Suprapubic skin (tissue), 4 donors: ENCODE measurements at regions not wholly inside any gene's neighbourhood (a gene's known extent, or its start where the extent isn't known, plus 50 kb on each side); places are given as distances from the start of the nearest gene placed in this dataset.

ENCODE experiments used
- DNase-seq, 2 donors: peaks; one replicate each; pipeline ENCODE4 v3.0.0-alpha.2; 2019; ENCODE audit warnings: low spot score in 2 of 2
- H3K27ac ChIP-seq: fragments of 200-600 bp; sonication (generic); one replicate; pipeline ENCODE4 v1.5.1; 2019
- H3K27me3 ChIP-seq: fragments of 200-600 bp; sonication (generic); one replicate; pipeline ENCODE4 v1.5.1; 2019
- H3K36me3 ChIP-seq: fragments of 200-600 bp; sonication (generic); one replicate; pipeline ENCODE4 v1.5.1; 2019
- H3K4me1 ChIP-seq: fragments of 200-600 bp; sonication (generic); one replicate; pipeline ENCODE4 v1.5.1; 2019
- H3K4me3 ChIP-seq: fragments of 200-600 bp; sonication (generic); one replicate; pipeline ENCODE4 v1.5.1; 2019; ENCODE audit warnings: mild to moderate bottlenecking
- H3K9me3 ChIP-seq: fragments of 200-600 bp; sonication (generic); one replicate; pipeline ENCODE4 v1.5.1; 2019
- CTCF ChIP-seq, 2 donors: fragments of 200-600 bp in 1 of 2; fragments of 450-650 bp in 1 of 2; sonication (generic) in 1 of 2; IDR thresholded peaks; one replicate each; pipeline ENCODE4 v1.5.1; 2016 to 2019; ENCODE audit warnings: antibody characterized with exemption in 2 of 2, mild to moderate bottlenecking in 1 of 2, moderate library complexity in 1 of 2
- EP300 ChIP-seq: sonication (generic); formaldehyde crosslinking; IDR thresholded peaks from one replicate; pipeline ENCODE4 v1.6.1; 2017; ENCODE audit warnings: antibody characterized with exemption
- POLR2A ChIP-seq, 2 donors: fragments of 450-650 bp; IDR thresholded peaks; one replicate each; pipeline ENCODE4 v1.6.1; 2017; ENCODE audit warnings: antibody characterized with exemption in 2 of 2, mild to moderate bottlenecking in 2 of 2, moderate library complexity in 2 of 2
- POLR2AphosphoS5 ChIP-seq, 3 donors: sonication (generic); formaldehyde crosslinking; IDR thresholded peaks; one replicate each; pipeline ENCODE4 v1.6.1; 2017; ENCODE audit warnings: antibody characterized with exemption in 3 of 3
- WGBS: methylation state at CpG from one replicate; pipeline ENCODE4 v1.1.5; 2018; 5-methylcytosine and 5-hydroxymethylcytosine counted together

DNA sequence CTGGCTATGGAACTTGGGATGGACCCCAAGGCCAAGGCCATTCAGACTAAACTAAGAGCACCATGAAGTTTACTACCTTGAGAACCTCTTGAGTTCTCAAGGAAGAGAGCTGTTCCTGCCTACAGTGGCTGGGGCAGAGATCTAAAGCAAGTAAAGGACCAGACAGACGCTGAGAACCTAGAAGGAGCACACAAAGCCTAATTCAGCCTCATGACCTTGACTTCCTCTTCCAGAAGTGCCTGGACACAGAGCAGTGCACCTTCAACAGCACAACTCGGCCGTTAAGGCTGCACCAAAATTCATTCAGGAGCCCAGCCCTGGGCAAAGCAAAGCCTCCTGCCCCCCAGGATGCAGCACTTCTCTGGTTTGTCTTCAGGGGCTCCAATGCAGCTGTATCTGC, 82.9 kb upstream of the AKIP1 start:
- no peak for DNase-seq
- Histone ChIP-seq H3K36me3 (no peaks in the 10 kb centered on the region), H3K4me3 (no peak overlapping the region), H3K27me3 (no peaks in the 10 kb centered on the region), H3K9me3 (no peaks in the 10 kb centered on the region), H3K4me1 (peaks cover 14% of the 10 kb centered on the region), H3K27ac (no peak overlapping the region)
- 92% methylated on average over 3 of the region's 3 CpGs for WGBS
- TF ChIP-seq POLR2A (IDR thresholded peaks at IDR 0.05): no peak
- TF ChIP-seq CTCF (IDR thresholded peaks at IDR 0.05): no peak
- TF ChIP-seq EP300: no peak
- TF ChIP-seq POLR2AphosphoS5 (IDR thresholded peaks at IDR 0.05): no peak

- WGBS: 94% methylated on average over 11 of the region's 11 CpGs
- H3K27ac ChIP-seq: no peak overlapping the region
- H3K36me3 ChIP-seq: no peaks in the 10 kb centered on the region
Observed at GRCh38 chr11:8828580-8829361, 82.2 kb upstream of the AKIP1 start.

GRCh38 chr11:8829556-8829955, 81.4 kb upstream of the AKIP1 start:
- Histone ChIP-seq H3K4me3 (no peak overlapping the region), H3K27ac (no peak overlapping the region), H3K4me1 (peaks cover 26% of the 10 kb centered on the region), H3K36me3 (no peaks in the 10 kb centered on the region), H3K9me3 (no peaks in the 10 kb centered on the region), H3K27me3 (no peaks in the 10 kb centered on the region)
- TF ChIP-seq CTCF (IDR thresholded peaks at IDR 0.05): no peak
- TF ChIP-seq EP300: no peak
- TF ChIP-seq POLR2A (IDR thresholded peaks at IDR 0.05): no peak
- TF ChIP-seq POLR2AphosphoS5 (IDR thresholded peaks at IDR 0.05): no peak
- WGBS: 87% methylated on average over 8 of the region's 8 CpGs
- peak in 1 of 2 donors; percentile 21 for DNase-seq

More at GRCh38 chr11:8828580-8829361, 82.2 kb upstream of the AKIP1 start:
- H3K9me3 ChIP-seq: no peaks in the 10 kb centered on the region
- peaks cover 22% of the 10 kb centered on the region for H3K4me1 ChIP-seq
- H3K27me3 ChIP-seq: no peaks in the 10 kb centered on the region
- DNase-seq: no peak
- no peak overlapping the region for H3K4me3 ChIP-seq
- TF ChIP-seq POLR2AphosphoS5 (IDR thresholded peaks at IDR 0.05) (no peak), EP300 (no peak), POLR2A (IDR thresholded peaks at IDR 0.05) (no peak), CTCF (IDR thresholded peaks at IDR 0.05) (no peak)

- 62% methylated on average over 3 of the region's 3 CpGs for WGBS
- no peak overlapping the region for H3K27ac ChIP-seq
Observed at GRCh38 chr11:8830641-8831040, 80.3 kb upstream of the AKIP1 start.

More at GRCh38 chr11:8830641-8831040, 80.3 kb upstream of the AKIP1 start:
- Histone ChIP-seq H3K4me1 (peaks cover 26% of the 10 kb centered on the region), H3K27me3 (no peaks in the 10 kb centered on the region), H3K4me3 (no peak overlapping the region), H3K9me3 (no peaks in the 10 kb centered on the region), H3K36me3 (no peaks in the 10 kb centered on the region)
- DNase-seq: no peak
- TF ChIP-seq POLR2A (IDR thresholded peaks at IDR 0.05): no peak
- no peak for TF ChIP-seq CTCF (IDR thresholded peaks at IDR 0.05)
- TF ChIP-seq POLR2AphosphoS5 (IDR thresholded peaks at IDR 0.05): no peak
- no peak for TF ChIP-seq EP300
